GM11168 (cell line): ENCODE measurements at regions not wholly inside any gene's neighbourhood (a gene's known extent, or its start where the extent isn't known, plus 50 kb on each side); places are given as distances from the start of the nearest gene placed in this dataset.
"Not testable (repeated sequence)": the region's sequence is repeated elsewhere in the genome, so short reads cannot be mapped to it uniquely, and the experiment has no call there.

ENCODE experiments used
- in situ Hi-C: fragments of 300-500 bp; cut with MboI; formaldehyde crosslinking; loops from one replicate; pipeline ENCODE4 v1.12.0; 2022; ENCODE audit warnings: low sequenced_read_pairs; ENCODE audit not compliant: unreplicated experiment

- in situ Hi-C loops = not testable (repeated sequence)
These were observed 1010.2 kb downstream of the BRD1 start for GRCh38 chr22:48817491-48817890.

GRCh38 chr22:48811885-48812284, 1015.8 kb downstream of the BRD1 start:
- in situ Hi-C loops = no loop called here

- in situ Hi-C loops = no loop called here
These were observed 1019.4 kb downstream of the BRD1 start for GRCh38 chr22:48808038-48808960.

GRCh38 chr22:48807155-48807554, 1020.5 kb downstream of the BRD1 start:
- in situ Hi-C loops = no loop called here

- in situ Hi-C loops = no loop called here
These were observed 1021.4 kb downstream of the BRD1 start for GRCh38 chr22:48806227-48806781.

GRCh38 chr22:48805516-48805915, 1022.2 kb downstream of the BRD1 start:
- in situ Hi-C loops = no loop called here

GRCh38 chr22:48804811-48805301, 1022.8 kb downstream of the BRD1 start:
- in situ Hi-C loops = no loop called here

GRCh38 chr22:48803948-48804810, 1023.5 kb downstream of the BRD1 start:
- in situ Hi-C loops = no loop called here

GRCh38 chr22:48803171-48803947, 1024.3 kb downstream of the BRD1 start:
- in situ Hi-C loops = no loop called here

- in situ Hi-C loops = no loop called here
These were observed 1025.1 kb downstream of the BRD1 start for GRCh38 chr22:48802576-48802975.

- in situ Hi-C loops = no loop called here
These were observed 1026.6 kb downstream of the BRD1 start for GRCh38 chr22:48800886-48801607.

GRCh38 chr22:48800036-48800885, 1027.4 kb downstream of the BRD1 start:
- in situ Hi-C loops = no loop called here

GRCh38 chr22:48799227-48799970, 1028.3 kb downstream of the BRD1 start:
- in situ Hi-C loops = no loop called here

GRCh38 chr22:48798281-48799226, 1029.1 kb downstream of the BRD1 start:
- in situ Hi-C loops = no loop called here

- in situ Hi-C loops = no loop called here
These were observed 1029.9 kb downstream of the BRD1 start for GRCh38 chr22:48797731-48798130.

- in situ Hi-C loops = no loop called here
These were observed 1031.2 kb downstream of the BRD1 start for GRCh38 chr22:48796310-48797015.
